Activated CD4-positive, alpha-beta T cell treated with anti-CD3 and anti-CD28 coated beads for 48 hours (primary cell): ENCODE measurements at regions not wholly inside any gene's neighbourhood (a gene's known extent, or its start where the extent isn't known, plus 50 kb on each side); places are given as distances from the start of the nearest gene placed in this dataset.

Experiments used
- DNase-seq: peaks from one replicate; pipeline ENCODE4 v3.0.0-alpha.2; 2020

GRCh38 chr3:9301091-9301490 lies 51.6 kb upstream of the SRGAP3 start:
- no peak for DNase-seq

DNA sequence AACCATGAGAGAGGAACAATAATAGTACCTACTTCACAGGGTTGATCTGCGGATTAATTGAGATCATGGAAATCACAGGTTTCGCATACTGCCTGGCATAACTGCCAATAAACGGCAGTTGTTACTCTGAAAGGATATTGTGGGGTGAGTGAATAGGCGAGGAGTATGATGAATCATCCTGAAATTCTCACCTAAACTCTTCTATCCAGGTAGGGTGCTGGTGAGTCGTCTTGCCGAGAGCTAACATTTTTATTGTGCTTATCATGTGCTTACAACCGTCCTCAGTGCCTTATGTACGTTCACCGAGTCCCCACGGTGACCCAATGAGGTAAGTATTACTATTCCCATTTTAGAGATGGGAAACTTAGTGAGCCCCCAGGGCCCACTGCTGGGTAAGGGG lies 52.4 kb upstream of the SRGAP3 start:
- peak; percentile 27 for DNase-seq

- DNase-seq = peak; percentile 84
Observed at GRCh38 chr3:9302425-9303181, 53.2 kb upstream of the SRGAP3 start.

- no peak for DNase-seq
Observed at GRCh38 chr3:9308298-9308990, 54.4 kb upstream of the THUMPD3 start.

DNA sequence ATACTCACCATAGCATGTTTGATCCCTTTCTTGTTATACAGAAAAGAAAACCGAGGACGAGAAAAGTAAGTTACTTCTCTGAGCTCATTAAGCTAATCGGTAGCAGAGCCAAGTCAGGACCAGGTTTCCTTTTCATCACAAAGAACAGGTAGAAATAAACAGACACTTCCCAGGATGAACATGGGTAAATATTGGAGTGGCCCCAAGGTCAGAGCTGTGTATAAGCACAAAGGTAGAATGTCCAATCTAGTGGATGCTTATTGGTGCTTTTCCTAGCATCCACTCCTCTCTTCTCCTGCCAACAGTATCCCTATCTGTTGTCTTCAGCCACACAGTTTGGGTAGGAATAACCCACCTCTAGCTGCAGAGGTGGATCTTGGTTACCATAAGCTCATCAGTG lies 52.8 kb upstream of the THUMPD3 start:
- DNase-seq = no peak

- no peak for DNase-seq
Observed at GRCh38 chr3:9311228-9311627, 51.6 kb upstream of the THUMPD3 start.
